ENCODE measurements at regions not wholly inside any gene's neighbourhood (a gene's known extent, or its start where the extent isn't known, plus 50 kb on each side); places are given as distances from the start of the nearest gene placed in this dataset.

GRCh38 chr2:18752022-18752493 lies 162.7 kb upstream of the NT5C1B start:
- H3K9ac ChIP-seq (ENCODE audit: low read depth, low read length), result no peak overlapping the region
- no peaks in the 10 kb centered on the region; the same call in 1 of the 2 replicates for H3K36me3 ChIP-seq (ENCODE audit: insufficient read depth, low read length)
- H3K4me1 ChIP-seq (ENCODE audit: insufficient read depth, low read length), result no peaks in the 10 kb centered on the region
- no peaks in the 10 kb centered on the region for H3K9me3 ChIP-seq (ENCODE audit: control insufficient read depth, insufficient read depth, low read length)

DNA sequence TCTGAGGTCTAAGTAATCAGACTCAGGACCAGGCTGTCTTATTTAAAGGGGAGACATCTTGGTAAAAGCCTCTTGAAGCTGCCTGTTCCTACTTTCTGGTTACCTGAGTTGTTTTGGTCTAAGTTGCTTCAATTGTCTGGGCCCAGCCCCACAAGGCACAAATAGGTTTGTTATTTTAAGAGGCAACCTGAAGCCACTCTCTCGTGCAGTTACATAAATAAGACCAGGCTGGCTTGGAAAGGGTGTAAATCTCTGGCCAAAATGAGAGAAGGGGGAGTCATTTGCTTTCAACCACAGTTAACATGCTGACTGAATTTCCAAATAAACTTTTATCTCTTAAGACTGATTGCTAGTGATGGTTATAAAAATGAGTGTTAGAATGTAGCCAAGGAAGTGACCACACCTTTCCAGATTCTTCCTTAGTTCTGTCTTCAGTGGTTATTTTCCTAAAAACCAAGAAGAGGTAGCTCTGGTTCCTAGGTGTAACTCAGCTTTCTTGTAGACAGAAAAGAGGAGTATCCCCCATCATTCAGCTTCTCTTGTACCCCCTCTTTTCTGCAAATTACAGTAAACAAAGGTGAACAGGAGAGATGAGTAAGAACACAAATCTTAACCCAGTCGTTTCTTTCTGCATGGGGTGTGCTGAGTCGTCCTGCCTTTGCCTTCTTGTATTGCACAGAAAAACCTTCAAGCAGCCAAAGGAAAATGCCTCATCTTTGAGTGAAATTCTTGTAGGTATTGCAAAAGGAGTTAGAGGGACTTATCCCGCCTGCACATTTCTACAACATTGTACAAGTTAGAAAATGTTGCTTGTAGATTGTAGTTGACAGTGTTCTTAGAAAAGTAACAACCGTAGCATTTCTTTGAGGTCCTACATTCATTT lies 161.5 kb upstream of the NT5C1B start:
- no peaks in the 10 kb centered on the region for H3K4me1 ChIP-seq (ENCODE audit: insufficient read depth, low read length)
- no peak overlapping the region for H3K9ac ChIP-seq (ENCODE audit: low read depth, low read length)
- no peaks in the 10 kb centered on the region; the same call in 1 of the 2 replicates for H3K36me3 ChIP-seq (ENCODE audit: insufficient read depth, low read length)
- no peaks in the 10 kb centered on the region for H3K9me3 ChIP-seq (ENCODE audit: control insufficient read depth, insufficient read depth, low read length)

DNA sequence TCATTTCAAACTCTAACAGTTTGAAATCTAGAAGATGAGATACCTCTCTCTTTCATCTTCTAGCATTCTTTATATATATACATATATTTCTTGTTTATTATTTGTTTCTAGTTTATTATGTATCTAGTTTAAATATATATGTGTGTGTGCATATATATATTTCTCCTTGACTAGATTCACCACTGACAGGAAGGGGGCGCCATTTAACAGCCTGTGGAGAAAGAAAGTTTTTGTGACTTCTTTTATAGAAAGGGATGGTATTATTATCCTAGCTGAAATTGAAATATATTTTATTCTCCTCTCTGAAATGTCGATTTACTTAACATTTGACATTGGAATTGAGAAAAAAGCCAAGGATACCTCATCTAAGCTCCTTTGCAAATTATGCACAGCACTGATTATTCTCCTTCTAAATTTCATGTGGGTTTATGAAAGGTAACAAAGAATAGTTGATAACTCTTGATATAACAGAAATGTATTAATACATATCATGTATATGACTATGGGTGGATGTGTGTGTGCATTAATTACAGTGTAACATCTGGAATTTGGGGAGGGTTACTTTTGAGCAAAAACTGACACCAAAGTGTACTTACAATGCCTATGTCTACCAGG lies 160.7 kb upstream of the NT5C1B start:
- no peak overlapping the region for H3K9ac ChIP-seq (ENCODE audit: low read depth, low read length)
- H3K4me1 ChIP-seq (ENCODE audit: insufficient read depth, low read length), result no peaks in the 10 kb centered on the region
- no peaks in the 10 kb centered on the region for H3K9me3 ChIP-seq (ENCODE audit: control insufficient read depth, insufficient read depth, low read length)
- H3K36me3 ChIP-seq (ENCODE audit: insufficient read depth, low read length), result no peaks in the 10 kb centered on the region; the same call in 1 of the 2 replicates

- Histone ChIP-seq H3K36me3 (ENCODE audit: insufficient read depth, low read length) (no peaks in the 10 kb centered on the region), H3K9ac (ENCODE audit: low read depth, low read length) (no peak overlapping the region), H3K9me3 (ENCODE audit: control insufficient read depth, insufficient read depth, low read length) (no peaks in the 10 kb centered on the region), H3K4me1 (ENCODE audit: insufficient read depth, low read length) (no peaks in the 10 kb centered on the region)
These were observed 156.3 kb upstream of the NT5C1B start for GRCh38 chr2:18745431-18746272.

- no peak overlapping the region for H3K9ac ChIP-seq (ENCODE audit: low read depth, low read length)
- H3K9me3 ChIP-seq (ENCODE audit: control insufficient read depth, insufficient read depth, low read length), result no peaks in the 10 kb centered on the region
- no peaks in the 10 kb centered on the region for H3K4me1 ChIP-seq (ENCODE audit: insufficient read depth, low read length)
These were observed 152.7 kb upstream of the NT5C1B start for GRCh38 chr2:18741895-18742732.

GRCh38 chr2:18741191-18741590 lies 151.8 kb upstream of the NT5C1B start:
- Histone ChIP-seq H3K36me3 (ENCODE audit: insufficient read depth, low read length) (no peaks in the 10 kb centered on the region), H3K9me3 (ENCODE audit: control insufficient read depth, insufficient read depth, low read length) (no peaks in the 10 kb centered on the region), H3K4me1 (ENCODE audit: insufficient read depth, low read length) (no peaks in the 10 kb centered on the region), H3K9ac (ENCODE audit: low read depth, low read length) (no peak overlapping the region)

More at GRCh38 chr2:18741895-18742732, 152.7 kb upstream of the NT5C1B start:
- H3K36me3 ChIP-seq (ENCODE audit: insufficient read depth, low read length), result no peaks in the 10 kb centered on the region

DNA sequence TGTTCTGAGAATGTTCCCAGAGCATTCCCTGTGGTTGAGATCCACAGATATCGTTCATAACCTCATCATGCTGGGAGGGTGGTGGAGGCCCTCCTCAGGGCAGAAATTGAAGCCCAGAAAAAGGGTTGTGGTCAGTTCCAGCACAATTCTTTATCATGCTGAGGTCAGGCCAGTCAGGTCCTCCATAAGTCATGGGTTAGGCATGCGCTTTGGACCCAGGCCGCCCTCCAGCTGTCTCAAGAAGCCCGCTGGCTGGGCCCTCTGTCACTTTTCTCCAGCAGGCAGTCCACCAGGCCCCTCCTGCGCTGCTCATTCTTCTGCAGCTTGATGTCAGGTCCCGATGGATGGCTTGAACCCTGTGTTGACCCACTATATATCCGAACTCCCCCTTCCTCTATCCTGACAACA lies 151.1 kb upstream of the NT5C1B start:
- no peaks in the 10 kb centered on the region for H3K9me3 ChIP-seq (ENCODE audit: control insufficient read depth, insufficient read depth, low read length)
- no peak overlapping the region for H3K9ac ChIP-seq (ENCODE audit: low read depth, low read length)
- H3K4me1 ChIP-seq (ENCODE audit: insufficient read depth, low read length), result no peaks in the 10 kb centered on the region
- no peaks in the 10 kb centered on the region for H3K36me3 ChIP-seq (ENCODE audit: insufficient read depth, low read length)

DNA sequence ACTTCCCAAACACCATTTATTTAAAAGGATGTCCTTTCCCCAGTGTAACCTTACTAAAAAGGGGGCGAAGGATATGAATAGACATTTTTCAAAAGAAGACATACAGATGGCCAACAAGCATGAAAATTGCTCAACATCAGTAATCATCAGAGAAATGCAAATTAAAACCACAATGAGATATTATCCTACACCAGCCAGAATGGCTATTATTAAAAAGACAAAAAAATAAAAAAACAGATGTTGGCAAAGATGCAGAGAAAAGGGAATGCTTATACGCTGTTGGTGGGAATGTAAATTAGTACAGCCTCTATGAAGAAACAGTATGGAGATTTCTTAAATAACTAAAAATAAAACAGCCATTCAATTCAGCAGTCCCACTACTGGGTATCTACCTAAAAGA lies 142.3 kb upstream of the NT5C1B start:
- no peak overlapping the region for H3K9ac ChIP-seq (ENCODE audit: low read depth, low read length)
- no peaks in the 10 kb centered on the region for H3K9me3 ChIP-seq (ENCODE audit: control insufficient read depth, insufficient read depth, low read length)
- H3K36me3 ChIP-seq (ENCODE audit: insufficient read depth, low read length), result no peaks in the 10 kb centered on the region
- H3K4me1 ChIP-seq (ENCODE audit: insufficient read depth, low read length), result no peaks in the 10 kb centered on the region

- Histone ChIP-seq H3K4me1 (ENCODE audit: insufficient read depth, low read length) (no peaks in the 10 kb centered on the region), H3K9ac (ENCODE audit: low read depth, low read length) (no peak overlapping the region), H3K9me3 (ENCODE audit: control insufficient read depth, insufficient read depth, low read length) (no peaks in the 10 kb centered on the region), H3K36me3 (ENCODE audit: insufficient read depth, low read length) (no peaks in the 10 kb centered on the region)
These were observed 135.2 kb upstream of the NT5C1B start for GRCh38 chr2:18724371-18725145.

DNA sequence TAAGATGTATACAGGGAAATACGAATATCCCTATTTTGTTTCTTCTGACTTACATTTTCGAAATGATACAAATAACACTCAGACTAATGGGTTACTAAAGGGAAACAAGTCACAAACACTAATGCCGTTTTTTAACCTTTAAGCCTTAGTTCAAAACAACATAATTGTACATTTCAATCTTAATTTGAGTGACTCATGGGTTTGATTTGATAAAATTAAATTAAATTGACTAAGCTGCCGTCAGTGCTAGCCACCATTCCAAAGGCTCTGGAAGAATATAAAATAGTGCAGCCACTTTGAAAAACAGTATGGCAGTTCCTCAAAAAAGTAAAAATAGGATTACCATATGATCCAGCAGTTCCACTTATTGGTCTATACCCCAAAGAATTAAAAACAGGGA lies 133.8 kb upstream of the NT5C1B start:
- Histone ChIP-seq H3K9ac (ENCODE audit: low read depth, low read length) (no peak overlapping the region), H3K4me1 (ENCODE audit: insufficient read depth, low read length) (no peaks in the 10 kb centered on the region), H3K9me3 (ENCODE audit: control insufficient read depth, insufficient read depth, low read length) (no peaks in the 10 kb centered on the region), H3K36me3 (ENCODE audit: insufficient read depth, low read length) (no peaks in the 10 kb centered on the region)

DNA sequence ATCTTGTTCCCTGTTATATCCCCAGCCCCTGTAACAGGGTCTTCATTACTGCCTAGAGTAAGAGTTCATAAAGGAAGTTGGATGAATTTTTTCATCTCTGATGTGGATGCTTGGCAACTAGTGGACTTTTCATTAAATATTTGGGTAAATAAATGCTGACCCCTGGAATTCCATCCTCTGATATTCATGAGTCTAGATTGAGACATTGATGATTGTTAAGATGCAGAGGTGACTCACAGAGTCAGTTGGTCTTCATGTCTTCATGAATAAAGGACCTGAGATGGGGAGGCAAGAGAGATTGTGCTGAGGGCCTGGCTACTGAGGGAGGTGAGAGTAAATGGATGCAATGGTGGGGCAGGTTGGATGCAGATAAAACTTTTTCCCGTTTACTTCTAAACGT lies 132.7 kb upstream of the NT5C1B start:
- Histone ChIP-seq H3K4me1 (ENCODE audit: insufficient read depth, low read length) (no peaks in the 10 kb centered on the region), H3K36me3 (ENCODE audit: insufficient read depth, low read length) (no peaks in the 10 kb centered on the region), H3K9me3 (ENCODE audit: control insufficient read depth, insufficient read depth, low read length) (no peaks in the 10 kb centered on the region), H3K9ac (ENCODE audit: low read depth, low read length) (no peak overlapping the region)

- no peaks in the 10 kb centered on the region for H3K9me3 ChIP-seq (ENCODE audit: control insufficient read depth, insufficient read depth, low read length)
- H3K4me1 ChIP-seq (ENCODE audit: insufficient read depth, low read length), result no peaks in the 10 kb centered on the region
- H3K9ac ChIP-seq (ENCODE audit: low read depth, low read length), result no peak overlapping the region
- H3K36me3 ChIP-seq (ENCODE audit: insufficient read depth, low read length), result no peaks in the 10 kb centered on the region
These were observed 131.9 kb upstream of the NT5C1B start for GRCh38 chr2:18721038-18721922.

Measured in ES-I3 (cell line).